C4-2B (cell line): ENCODE measurements at regions not wholly inside any gene's neighbourhood (a gene's known extent, or its start where the extent isn't known, plus 50 kb on each side); places are given as distances from the start of the nearest gene placed in this dataset.
"Not testable (repeated sequence)": the region's sequence is repeated elsewhere in the genome, so short reads cannot be mapped to it uniquely, and the experiment has no call there.

Experiments
- H3K27ac ChIP-seq: fragments of 450-650 bp; 2 replicates; pipeline ENCODE4 v1.5.1; 2017
- ZFX ChIP-seq: fragments of 450-650 bp; IDR thresholded peaks from 2 replicates; pipeline ENCODE4 v1.6.1; 2017
- TF ChIP-seq, protein P1 (sequence below): fragments of 450-650 bp; conservative IDR thresholded peaks from 2 replicates; pipeline ENCODE4 v1.5.1; 2017; ENCODE audit warnings: mild to moderate bottlenecking

- TF ChIP-seq ZFX = no peak
- TF ChIP-seq, protein P1, sequence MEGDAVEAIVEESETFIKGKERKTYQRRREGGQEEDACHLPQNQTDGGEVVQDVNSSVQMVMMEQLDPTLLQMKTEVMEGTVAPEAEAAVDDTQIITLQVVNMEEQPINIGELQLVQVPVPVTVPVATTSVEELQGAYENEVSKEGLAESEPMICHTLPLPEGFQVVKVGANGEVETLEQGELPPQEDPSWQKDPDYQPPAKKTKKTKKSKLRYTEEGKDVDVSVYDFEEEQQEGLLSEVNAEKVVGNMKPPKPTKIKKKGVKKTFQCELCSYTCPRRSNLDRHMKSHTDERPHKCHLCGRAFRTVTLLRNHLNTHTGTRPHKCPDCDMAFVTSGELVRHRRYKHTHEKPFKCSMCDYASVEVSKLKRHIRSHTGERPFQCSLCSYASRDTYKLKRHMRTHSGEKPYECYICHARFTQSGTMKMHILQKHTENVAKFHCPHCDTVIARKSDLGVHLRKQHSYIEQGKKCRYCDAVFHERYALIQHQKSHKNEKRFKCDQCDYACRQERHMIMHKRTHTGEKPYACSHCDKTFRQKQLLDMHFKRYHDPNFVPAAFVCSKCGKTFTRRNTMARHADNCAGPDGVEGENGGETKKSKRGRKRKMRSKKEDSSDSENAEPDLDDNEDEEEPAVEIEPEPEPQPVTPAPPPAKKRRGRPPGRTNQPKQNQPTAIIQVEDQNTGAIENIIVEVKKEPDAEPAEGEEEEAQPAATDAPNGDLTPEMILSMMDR = no peak
- H3K27ac ChIP-seq = no peak overlapping the region
These were observed 489.3 kb downstream of the ZNF516 start for GRCh38 chr18:76005632-76006208.

- not testable (repeated sequence) for H3K27ac ChIP-seq
These were observed 507.1 kb downstream of the ZNF516 start for GRCh38 chr18:75987913-75988312.

GRCh38 chr18:75984853-75985252 is 510.2 kb downstream of the ZNF516 start:
- TF ChIP-seq, protein P1 = no peak
- no peak for TF ChIP-seq ZFX
- no peak overlapping the region for H3K27ac ChIP-seq

GRCh38 chr18:75981102-75981501 is 513.9 kb downstream of the ZNF516 start:
- H3K27ac ChIP-seq = no peak overlapping the region
- TF ChIP-seq ZFX = no peak
- TF ChIP-seq, protein P1 = no peak

DNA sequence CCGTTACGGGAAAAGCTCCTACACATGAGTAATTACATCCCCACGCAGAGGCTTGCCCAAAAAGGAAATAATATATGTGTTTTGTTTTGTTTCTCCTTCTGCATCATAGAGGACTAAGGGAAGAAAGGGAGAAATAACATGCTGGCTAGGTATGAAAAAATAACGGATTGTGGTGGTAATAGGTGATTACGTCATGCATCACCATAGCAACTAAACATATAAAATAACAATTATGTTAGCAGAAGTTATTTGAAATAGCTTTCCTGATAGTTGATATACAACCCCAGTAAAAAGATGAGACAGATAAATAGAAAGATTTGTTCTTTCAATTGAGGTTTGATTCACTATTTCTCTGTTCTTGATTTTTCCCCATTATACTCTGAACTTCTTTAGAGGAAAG is 518.0 kb downstream of the ZNF516 start:
- TF ChIP-seq ZFX = no peak
- TF ChIP-seq, protein P1 = no peak
- H3K27ac ChIP-seq = no peak overlapping the region

DNA sequence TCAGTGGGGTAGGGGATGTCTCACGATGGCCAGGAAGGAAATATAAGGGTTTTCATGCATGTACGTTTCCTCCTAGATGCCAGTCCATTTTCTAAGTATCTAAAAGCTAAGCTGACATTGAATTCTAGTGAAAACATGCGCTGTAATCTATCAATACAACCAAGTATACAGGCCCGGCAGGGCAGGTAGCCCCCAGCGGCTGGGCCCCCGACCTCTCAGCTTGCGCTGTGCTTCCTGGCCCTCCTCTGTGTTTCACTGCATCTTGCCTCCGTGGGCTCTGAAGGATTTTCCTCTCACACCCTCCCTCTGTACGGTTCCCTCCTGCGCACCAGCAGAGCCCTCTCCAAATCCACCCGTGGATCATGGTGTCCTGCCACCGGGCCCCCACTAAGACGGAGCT is 524.8 kb downstream of the ZNF516 start:
- TF ChIP-seq, protein P1 = no peak
- no peak overlapping the region for H3K27ac ChIP-seq

DNA sequence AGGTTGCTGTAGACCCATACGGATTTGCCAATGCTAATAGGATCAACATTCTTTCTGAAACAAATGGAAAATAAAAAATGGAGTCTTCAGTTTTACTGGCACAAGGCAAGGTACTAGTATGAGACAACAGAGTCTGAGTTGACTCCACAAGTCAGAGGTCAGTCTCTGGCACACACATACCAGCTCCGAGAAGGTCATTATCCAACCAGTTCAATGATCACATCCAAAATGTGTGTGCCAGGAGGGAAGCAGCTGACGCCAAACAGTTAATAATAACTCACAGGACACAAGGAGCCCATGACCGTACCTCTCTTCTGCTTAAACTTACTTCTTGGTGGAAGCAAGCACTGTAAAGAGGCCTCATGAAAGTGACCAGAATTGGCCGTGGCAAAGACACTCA is 528.6 kb downstream of the ZNF516 start:
- TF ChIP-seq, protein P1 = no peak
- TF ChIP-seq ZFX = no peak
- no peak overlapping the region for H3K27ac ChIP-seq

- no peak for TF ChIP-seq ZFX
- TF ChIP-seq, protein P1 = no peak
- no peak overlapping the region for H3K27ac ChIP-seq
These were observed 532.9 kb downstream of the ZNF516 start for GRCh38 chr18:75962036-75962572.

GRCh38 chr18:75960356-75960755 is 532.9 kb upstream of the SMIM21 start:
- not testable (repeated sequence) for H3K27ac ChIP-seq
